ENCODE measurements at regions not wholly inside any gene's neighbourhood (a gene's known extent, or its start where the extent isn't known, plus 50 kb on each side); places are given as distances from the start of the nearest gene placed in this dataset.
A peak's percentile ranks its signal among the peaks of the same experiment; 100 is the strongest.

DNA sequence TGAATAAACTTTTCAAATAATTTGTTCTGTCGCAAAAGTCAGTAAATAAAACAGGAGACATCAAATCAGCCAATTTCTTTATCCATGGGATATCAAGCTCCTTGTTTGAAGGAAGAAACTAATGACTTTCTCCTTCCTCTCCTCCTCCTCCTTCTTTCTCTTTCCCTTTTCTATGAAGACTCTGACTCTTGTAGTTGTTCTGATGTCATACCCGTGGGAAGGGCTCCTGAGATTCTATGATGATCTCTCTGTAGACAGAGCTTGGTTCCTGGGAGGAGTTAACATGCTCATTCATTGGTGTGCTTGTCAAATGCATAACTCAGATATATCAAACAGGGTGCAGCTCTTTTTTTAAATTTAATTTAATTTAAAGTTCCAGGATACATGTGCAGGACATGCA, 118.7 kb upstream of the KCTD1 start:
- WGBS, 4 donors: 63 to 78% (median 73%) methylated on average over 2 of the region's 2 CpGs
- peaks cover 0 to 40% (median 0%) of the 10 kb centered on the region in 9 donors for H3K27me3 ChIP-seq
- H3K27ac ChIP-seq: no peak overlapping the region
- no peaks in the 10 kb centered on the region for H3K4me1 ChIP-seq
- H3K4me3 ChIP-seq: no peak overlapping the region
- H3K36me3 ChIP-seq: no peaks in the 10 kb centered on the region
- TF ChIP-seq CTCF (IDR thresholded peaks at IDR 0.05) (no peak), POLR2A (IDR thresholded peaks at IDR 0.05) (no peak)
- DNase-seq: no peak
- no peak for ATAC-seq
- intact Hi-C loops (cut with DNase I): loop anchor here in 1 of 10 donors (5.0 kb wide), 1 partner anchor 40 kb away; no protein-coding TSS in a partner anchor
- H3K9me3 ChIP-seq: no peaks in the 10 kb centered on the region

- Histone ChIP-seq H3K4me1 (peaks cover 0 to 4% (median 2%) of the 10 kb centered on the region in 12 donors), H3K36me3 (no peaks in the 10 kb centered on the region), H3K9me3 (no peaks in the 10 kb centered on the region), H3K4me3 (no peak overlapping the region), H3K27me3 (peaks cover 0 to 53% (median 3%) of the 10 kb centered on the region in 9 donors), H3K27ac (no peak overlapping the region)
- no peak for DNase-seq
- 74 to 83% (median 82%) methylated on average over 5 of the region's 5 CpGs for WGBS, 4 donors
- intact Hi-C loops (cut with DNase I): no loop called here
- ATAC-seq: no peak
- TF ChIP-seq POLR2A (IDR thresholded peaks at IDR 0.05) (no peak), CTCF (IDR thresholded peaks at IDR 0.05) (no peak)
Observed at GRCh38 chr18:26662996-26663395, 114.6 kb upstream of the KCTD1 start.

- Histone ChIP-seq H3K27ac (peak overlapping the region; percentile 49 to 92 (median 85)), H3K4me1 (peaks cover 0 to 27% (median 12%) of the 10 kb centered on the region in 12 donors), H3K4me3 (peak overlapping the region; percentile 64 to 92 (median 74)), H3K9me3 (no peaks in the 10 kb centered on the region), H3K36me3 (no peaks in the 10 kb centered on the region), H3K27me3 (peaks cover 0 to 37% (median 3%) of the 10 kb centered on the region in 9 donors)
- intact Hi-C loops (cut with DNase I): loop anchor here in 9 of 10 donors (2.0 to 10.0 kb wide), 11 partner anchors 39 to 566 kb away; partner anchors contain the start of genes KCTD1 (in 5 of the 9), TAF4B (in 2 of the 9) and SS18 (in 1 of the 9)
- WGBS, 4 donors: 13 to 15% (median 14%) methylated on average over 15 of the region's 15 CpGs
- DNase-seq (no peak), ATAC-seq (no peak)
- TF ChIP-seq CTCF (IDR thresholded peaks at IDR 0.05) (no peak), POLR2A (IDR thresholded peaks at IDR 0.05) (no peak)
Observed at GRCh38 chr18:26657631-26658581, 109.6 kb upstream of the KCTD1 start.

DNA sequence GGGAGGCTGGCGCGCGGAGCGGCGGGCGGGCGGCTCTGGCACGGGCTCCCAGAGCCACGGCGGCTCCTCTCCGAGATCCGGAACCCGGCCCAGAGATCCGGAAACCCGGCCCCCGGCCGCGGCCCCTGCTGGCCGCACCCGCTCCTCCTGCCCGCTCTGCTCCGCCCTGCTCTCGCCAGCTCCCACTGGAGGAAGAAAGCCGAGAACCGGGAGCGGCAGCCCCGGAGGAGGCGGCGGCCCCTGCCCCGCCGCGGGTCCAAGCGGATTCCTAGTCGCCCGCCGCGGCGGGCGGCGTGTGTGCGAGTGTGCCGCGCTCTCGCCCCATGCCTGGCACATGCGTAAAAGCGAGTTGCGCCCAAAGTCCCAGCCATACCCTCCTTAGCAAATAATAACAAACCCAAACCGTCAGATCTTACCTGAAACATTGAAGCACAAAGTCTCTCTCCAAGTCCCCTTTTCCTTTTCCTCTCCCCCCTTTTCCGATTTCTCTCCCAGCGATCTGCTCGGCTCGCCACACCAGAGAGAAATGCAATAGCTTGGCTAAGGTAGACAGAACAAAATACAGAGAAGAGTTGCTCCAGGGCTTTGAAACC, 108.7 kb upstream of the KCTD1 start:
- TF ChIP-seq POLR2A (IDR thresholded peaks at IDR 0.05) (peak in 1 of 2 donors; percentile 46), CTCF (IDR thresholded peaks at IDR 0.05) (peak in 10 of 12 donors; percentile 12 to 66 (median 35))
- Histone ChIP-seq H3K4me3 (peak overlapping the region; percentile 64 to 92 (median 74)), H3K36me3 (no peaks in the 10 kb centered on the region), H3K27me3 (peaks cover 0 to 37% (median 3%) of the 10 kb centered on the region in 9 donors), H3K4me1 (peaks cover 0 to 27% (median 12%) of the 10 kb centered on the region in 12 donors), H3K9me3 (no peaks in the 10 kb centered on the region), H3K27ac (peak overlapping the region; percentile 52 to 92 (median 85))
- peak; percentile 53 to 95 (median 86) for ATAC-seq
- intact Hi-C loops (cut with DNase I): loop anchor here in 9 of 10 donors (2.0 to 10.0 kb wide), 11 partner anchors 40 to 565 kb away; partner anchors contain the start of genes KCTD1 (in 5 of the 9), TAF4B (in 2 of the 9) and SS18 (in 1 of the 9)
- WGBS, 4 donors: 0 to 1% (median 0%) methylated on average over 11 to 52 of the region's 52 CpGs
- peak; percentile 73 to 91 (median 84) for DNase-seq

Data from heart left ventricle (tissue), 16 donors.